ENCODE measurements at regions not wholly inside any gene's neighbourhood (a gene's known extent, or its start where the extent isn't known, plus 50 kb on each side); places are given as distances from the start of the nearest gene placed in this dataset.
"Not testable (repeated sequence)": the region's sequence is repeated elsewhere in the genome, so short reads cannot be mapped to it uniquely, and the experiment has no call there.

GRCh38 chr7:15836041-15836440, 149.6 kb upstream of the MEOX2 start:
- DNase-seq (ENCODE audit: low read depth) = no peak

GRCh38 chr7:15834446-15834845, 148.0 kb upstream of the MEOX2 start:
- no peak for DNase-seq (ENCODE audit: low read depth)

GRCh38 chr7:15832996-15833395, 146.5 kb upstream of the MEOX2 start:
- DNase-seq (ENCODE audit: low read depth) = no peak

- no peak for DNase-seq (ENCODE audit: low read depth)
Observed at GRCh38 chr7:15831606-15832005, 145.1 kb upstream of the MEOX2 start.

DNA sequence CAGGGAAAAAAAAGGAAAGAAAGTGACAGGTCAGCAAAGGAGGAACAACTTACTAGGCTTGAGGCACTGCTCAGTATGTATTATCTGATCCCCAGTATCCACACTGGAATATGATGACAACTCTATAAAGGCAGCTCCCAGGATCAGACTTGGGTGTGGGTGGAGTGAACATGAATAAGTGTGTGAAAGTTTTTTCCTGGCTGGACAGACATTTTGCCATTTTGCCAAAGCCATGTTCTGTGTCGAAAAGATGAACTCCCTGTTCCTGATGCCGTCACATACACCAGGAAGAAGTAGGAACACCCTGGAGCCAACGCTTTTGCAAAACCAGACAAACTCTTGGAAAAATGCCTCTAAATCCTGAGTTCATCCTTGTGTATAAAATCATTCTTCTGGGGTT, 143.2 kb upstream of the MEOX2 start:
- DNase-seq (ENCODE audit: low read depth) = no peak

DNA sequence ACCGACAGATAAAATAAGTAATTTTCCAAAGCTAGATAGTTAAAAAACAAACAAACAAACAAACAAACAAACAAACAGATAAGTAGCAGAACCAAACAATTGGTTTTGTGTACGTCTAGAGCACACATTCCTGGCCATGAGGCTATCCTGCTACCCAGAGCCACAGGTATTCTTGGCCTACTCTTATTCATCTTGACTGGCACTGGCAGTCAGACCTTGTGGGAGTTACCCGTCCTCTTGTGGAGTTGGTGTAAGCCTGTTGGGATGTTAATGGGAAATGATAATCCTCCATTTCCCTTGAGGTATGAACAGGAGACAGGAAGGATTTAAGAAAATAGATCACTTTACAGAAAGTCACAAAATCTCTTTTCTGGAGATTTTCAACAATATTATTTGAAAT, 142.4 kb upstream of the MEOX2 start:
- DNase-seq (ENCODE audit: low read depth) = no peak

DNA sequence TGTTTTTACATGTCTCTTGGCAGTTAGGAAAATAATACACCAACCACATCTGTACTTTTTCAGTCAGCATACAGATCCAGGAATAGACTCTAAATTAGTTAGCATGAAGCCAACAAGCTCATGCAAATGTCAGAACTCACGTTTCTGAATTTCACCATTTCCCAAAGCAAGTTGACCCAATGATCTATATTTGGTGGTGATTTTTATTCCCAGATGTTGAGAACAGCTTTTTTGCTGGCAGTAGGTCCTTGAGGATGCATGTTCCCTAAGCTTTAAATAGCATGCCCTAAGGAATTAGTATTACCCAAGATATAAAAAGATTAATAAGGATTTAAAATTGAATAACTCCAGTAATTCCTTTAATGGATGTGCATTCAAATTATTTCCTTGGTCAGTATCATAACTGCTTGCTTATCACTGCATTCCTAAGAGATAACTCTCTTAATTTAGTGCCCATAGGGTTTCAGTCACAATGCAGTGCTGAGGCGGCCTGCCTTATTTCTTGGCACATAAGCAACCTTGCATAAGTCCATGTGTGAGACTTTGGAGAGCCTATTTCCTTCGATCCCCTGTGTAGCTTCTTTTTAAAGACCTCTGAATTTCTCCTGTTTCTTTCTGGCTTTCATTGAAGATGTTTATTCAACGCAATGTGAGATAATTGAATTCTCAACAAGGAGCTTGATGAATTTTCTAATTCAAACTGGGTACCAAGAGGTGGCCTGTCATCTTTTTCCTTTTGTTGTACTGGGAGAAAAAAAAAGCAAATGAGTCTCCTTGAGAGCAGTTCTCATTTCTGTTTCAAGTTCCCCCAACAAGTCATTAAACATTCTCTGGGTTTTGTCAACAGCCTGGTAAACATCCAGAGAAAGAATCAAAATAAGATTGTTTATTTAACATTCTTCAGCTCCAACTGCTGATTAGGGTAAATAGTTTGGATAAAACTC, 135.3 kb upstream of the MEOX2 start:
- DNase-seq (ENCODE audit: low read depth) = no peak

GRCh38 chr7:15820319-15820718, 133.8 kb upstream of the MEOX2 start:
- no peak for DNase-seq (ENCODE audit: low read depth)

GRCh38 chr7:15816835-15817426, 130.4 kb upstream of the MEOX2 start:
- DNase-seq (ENCODE audit: low read depth) = no peak

- no peak for DNase-seq (ENCODE audit: low read depth)
Observed at GRCh38 chr7:15813448-15813847, 127.0 kb upstream of the MEOX2 start.

DNA sequence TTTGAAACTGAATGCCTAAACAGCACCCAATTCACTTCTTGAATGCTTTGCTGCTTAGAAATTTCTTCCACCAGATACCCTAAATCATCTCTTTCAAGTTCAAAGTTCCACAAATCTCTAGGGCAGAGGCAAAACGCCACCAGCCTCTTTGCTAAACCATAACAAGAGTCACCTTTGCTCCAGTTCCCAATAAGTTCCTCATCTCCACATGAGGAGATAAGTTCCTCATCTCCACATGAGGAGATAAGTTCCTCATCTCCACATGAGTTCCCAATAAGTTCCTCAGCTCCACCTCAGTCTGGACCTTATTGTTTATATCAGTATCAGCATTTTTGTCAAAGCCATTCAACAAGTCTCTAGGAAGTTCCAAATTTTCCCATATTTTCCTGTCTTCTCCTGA, 123.9 kb upstream of the MEOX2 start:
- not testable (repeated sequence) for DNase-seq (ENCODE audit: low read depth)

DNA sequence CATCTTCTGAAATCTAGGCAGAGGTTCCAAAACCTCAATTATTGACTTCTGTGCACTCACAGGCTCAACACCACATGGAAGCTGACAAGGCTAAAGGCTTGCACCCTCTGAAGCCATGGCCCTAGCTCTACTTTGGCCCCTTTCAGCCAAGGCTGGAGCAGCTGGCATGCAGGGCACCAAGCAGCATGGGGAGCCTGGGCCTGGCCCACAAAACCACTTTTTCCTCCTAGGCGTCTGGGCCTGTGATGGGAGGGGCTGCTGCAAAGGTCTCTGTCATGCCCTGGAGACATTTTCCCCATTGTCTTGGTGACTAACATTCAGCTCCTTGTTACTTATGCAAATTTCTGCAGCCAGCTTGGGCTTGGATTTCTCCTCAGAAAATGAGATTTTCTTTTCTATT, 123.5 kb upstream of the MEOX2 start:
- DNase-seq (ENCODE audit: low read depth) = not testable (repeated sequence)

DNA sequence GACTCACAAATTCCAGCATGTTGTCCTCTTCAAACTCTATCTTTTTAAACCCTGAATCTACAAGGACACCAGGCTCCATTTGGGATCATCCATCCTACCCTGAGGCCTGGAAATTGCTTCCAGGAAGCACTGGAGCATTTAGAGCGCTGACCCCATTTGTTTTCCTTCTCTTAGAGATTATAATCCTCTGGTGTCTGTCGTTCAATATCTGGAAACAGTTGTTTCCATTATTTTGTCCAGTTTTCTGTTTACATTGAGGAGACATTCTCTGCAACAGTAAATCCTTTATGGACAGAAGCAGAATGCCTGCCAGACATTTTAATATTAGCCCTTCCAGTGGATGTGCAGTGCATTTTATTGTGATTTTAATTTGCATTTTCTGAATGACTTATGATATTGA, 119.4 kb upstream of the MEOX2 start:
- no peak for DNase-seq (ENCODE audit: low read depth)

GRCh38 chr7:15802425-15802824, 115.9 kb upstream of the MEOX2 start:
- no peak for DNase-seq (ENCODE audit: low read depth)

DNA sequence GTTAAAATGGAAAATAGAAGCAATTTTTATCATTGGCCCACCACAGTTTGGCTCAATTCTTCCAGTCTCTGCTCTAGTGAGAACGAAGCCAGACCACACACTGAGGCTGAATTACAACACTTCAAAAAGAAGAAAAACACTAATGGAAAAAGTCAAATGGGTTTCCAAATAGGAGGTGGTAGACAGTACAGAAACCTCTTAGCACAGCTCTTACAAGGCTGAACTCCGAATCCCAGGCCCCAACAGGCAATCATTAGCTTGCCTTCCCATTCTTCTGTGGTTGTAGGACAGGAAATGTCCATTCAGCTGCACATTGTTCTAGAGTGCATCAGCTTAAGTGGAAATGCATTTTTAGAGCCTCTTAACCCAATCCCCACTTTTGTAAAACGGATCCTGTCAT, 115.1 kb upstream of the MEOX2 start:
- peak; percentile 73 for DNase-seq (ENCODE audit: low read depth)

DNA sequence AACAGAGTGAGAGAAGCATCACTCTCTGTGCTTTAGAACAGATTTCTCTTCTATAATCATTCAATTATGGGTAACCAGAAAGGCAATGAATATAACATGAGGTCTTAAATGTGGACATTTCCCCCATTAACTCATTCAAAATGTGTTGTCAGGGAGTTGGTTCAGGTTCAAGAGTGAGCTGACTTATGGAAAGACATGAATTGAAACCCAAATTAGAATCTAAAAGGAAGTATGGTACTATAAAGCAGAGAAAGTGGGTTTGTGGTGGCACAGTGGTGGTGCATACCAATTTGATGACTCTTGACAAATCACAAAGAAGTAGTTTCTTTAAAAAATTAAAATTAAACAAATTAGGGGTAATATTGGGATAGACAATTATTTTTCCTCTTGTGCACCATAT, 114.6 kb upstream of the MEOX2 start:
- peak; percentile 8 for DNase-seq (ENCODE audit: low read depth)

DNA sequence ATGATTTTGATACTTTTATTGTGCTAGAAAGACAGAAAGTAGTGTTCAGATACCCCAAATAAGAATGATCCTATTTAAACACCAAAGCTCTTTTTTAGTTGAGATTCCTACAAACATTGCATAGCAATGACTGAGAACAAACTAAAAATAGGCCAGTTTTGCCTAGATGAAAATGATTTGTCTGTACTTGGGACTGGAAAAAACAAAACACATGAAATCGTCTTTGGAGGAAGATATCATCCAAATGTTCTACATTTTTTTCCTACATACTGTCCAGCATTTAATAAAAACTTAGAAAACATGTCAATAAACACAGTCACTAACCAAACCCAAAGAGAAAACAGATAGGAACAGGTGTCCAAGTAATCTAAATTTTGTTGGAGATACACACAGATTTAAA, 111.6 kb upstream of the MEOX2 start:
- DNase-seq (ENCODE audit: low read depth) = no peak

- no peak for DNase-seq (ENCODE audit: low read depth)
Observed at GRCh38 chr7:15795393-15795792, 108.9 kb upstream of the MEOX2 start.

DNA sequence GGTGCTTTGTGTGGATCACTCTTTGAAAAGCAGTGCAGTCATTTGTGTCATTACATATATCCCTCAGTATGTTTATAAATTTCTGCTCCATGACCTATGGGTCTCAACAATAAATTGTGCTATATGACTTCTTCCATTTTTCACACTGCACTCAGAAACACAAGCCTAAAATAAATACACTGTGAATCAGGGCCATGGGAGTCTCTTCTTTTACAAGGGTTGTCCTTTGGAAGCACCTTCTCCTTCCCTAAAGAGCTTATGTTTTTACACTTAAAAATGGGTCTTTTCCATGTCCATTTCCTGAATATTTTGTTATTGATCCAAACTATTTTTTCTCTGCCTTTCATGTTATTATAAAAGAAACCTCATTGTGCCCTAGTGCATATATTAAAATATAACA, 108.3 kb upstream of the MEOX2 start:
- no peak for DNase-seq (ENCODE audit: low read depth)

DNA sequence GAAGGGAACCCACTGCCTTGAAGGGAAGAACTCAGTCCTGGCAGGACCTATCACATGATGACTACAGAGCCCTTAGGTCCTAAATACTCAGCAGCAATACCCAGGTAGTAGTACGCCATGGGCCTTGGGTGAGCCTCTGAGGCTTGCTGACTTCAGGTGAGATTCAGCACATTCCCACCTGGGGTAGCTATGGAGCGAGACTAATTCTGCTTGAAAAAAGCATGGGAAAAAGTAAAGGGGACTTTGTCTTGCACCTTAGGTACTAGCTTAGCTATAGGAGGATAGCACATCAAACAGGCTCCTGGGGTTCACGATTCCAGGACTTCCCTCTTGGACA, 98.2 kb upstream of the MEOX2 start:
- no peak for DNase-seq (ENCODE audit: low read depth)

DNA sequence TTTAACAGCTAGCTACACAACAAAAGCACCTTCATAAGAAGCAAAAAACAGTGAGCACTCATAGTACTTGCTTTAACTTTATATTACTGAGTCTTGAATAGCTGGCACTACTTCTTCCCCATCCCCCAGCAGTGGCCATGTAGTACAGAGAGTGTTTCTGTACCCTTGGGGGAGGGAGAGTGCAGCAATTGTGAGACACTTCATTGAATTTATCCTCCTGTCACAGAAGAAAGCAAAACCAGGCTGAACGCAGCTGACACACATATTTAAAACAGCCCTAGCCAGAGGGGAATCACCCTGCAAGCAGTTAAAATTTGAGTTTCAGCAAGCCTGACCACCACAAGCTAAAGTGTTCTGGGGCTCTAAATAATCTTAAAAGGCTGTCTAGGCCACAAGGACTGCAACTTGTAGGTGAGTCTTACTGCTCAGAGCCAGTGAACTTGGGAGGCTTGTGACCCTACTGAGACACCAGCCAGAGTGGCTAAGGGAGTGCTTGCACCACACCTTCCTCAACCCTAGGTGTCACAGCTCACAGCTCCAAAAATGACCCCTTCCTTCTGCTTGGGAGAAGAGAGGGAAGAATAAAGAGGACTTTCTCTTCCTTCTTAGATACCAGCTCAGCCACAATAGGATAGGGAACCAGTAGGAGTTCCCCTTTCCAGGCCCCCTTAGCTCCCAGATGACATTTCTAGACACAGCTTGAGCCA, 97.7 kb upstream of the MEOX2 start:
- DNase-seq (ENCODE audit: low read depth) = no peak

GRCh38 chr7:15782656-15783055, 96.2 kb upstream of the MEOX2 start:
- DNase-seq (ENCODE audit: low read depth) = no peak

GRCh38 chr7:15781944-15782343, 95.5 kb upstream of the MEOX2 start:
- DNase-seq (ENCODE audit: low read depth) = no peak
